Activated CD8-positive, alpha-beta memory T cell treated with anti-CD3 and anti-CD28 coated beads for 1 hour (primary cell): ENCODE measurements at regions not wholly inside any gene's neighbourhood (a gene's known extent, or its start where the extent isn't known, plus 50 kb on each side); places are given as distances from the start of the nearest gene placed in this dataset.

Experiments used
- DNase-seq, 2 donors: peaks; one replicate each; pipeline ENCODE4 v3.0.0-alpha.2; 2020; ENCODE audit warnings: low read depth in 1 of 2; ENCODE audit errors: extremely low read depth in 1 of 2

GRCh38 chr5:74429495-74429894 is 211.0 kb downstream of the ENC1 start:
- DNase-seq = no peak

GRCh38 chr5:74428876-74429275 is 211.7 kb downstream of the ENC1 start:
- no peak for DNase-seq

DNA sequence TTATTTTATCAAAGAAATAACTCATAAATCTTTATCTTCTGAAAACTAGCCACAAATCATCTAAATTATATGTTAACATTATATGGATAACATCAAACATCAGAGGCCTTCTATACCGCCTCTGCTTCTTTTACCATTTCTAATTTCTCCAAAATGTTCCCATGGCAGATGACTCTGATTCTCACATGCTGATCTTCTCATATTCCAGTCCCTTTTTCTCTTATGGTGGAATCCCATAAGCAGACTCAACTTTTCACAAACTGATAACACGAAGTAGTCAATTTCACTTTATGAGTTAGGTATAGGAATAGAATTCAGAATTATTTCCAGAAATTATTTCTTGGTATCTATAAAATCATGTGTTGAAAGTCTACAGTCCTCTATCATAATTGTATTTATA is 212.3 kb downstream of the ENC1 start:
- DNase-seq = no peak

DNA sequence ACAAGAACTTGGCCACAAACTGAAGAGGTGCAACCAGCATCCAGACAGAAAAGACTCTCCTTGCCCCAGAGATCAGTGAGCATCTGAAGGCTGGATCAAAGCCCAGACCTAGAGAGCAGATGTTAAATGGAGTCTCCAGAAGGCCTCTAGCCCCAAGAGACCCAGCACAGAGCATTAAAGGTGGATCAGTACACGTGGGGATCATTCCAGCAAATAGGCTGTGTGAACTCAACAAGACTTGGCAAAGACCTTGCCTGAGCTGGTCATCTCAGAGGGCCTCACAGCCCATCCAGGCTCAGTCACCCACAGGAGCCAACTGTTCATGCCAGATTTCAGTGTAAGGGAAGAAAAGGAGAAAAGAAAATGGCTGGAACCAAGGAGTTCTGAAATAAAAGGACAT is 214.0 kb downstream of the ENC1 start:
- no peak for DNase-seq

DNA sequence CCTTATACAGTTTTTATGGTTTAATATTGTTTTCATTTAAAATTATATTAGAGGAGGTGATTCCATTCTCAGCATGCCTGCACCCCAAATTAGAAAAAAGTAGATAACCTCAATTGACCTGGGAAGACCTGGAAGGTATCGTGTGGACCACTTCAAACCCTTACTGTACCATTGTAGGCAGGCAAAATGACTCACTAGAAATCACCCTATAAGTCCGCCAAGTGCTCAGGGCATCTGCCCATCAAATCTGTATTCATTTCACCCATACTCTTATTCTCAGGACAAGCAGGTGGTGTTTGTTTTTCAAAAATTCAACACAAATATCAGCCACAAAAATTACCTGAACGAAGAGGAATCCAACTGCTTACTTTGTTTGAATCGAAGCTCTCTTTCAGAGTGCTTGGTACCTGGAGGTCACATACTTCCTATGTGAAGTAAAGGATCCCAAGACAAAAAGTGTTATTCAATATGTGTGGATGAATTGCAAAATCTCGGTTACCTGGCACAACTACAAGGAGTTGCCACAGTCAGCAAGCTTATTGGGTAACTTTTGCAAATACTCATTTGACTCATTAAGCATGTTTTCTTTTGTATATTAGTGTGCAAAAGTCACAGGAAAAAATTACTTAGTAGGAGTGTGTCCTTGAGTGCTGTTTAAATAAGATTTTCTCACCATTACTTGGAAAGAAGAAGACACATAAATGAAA is 216.2 kb downstream of the ENC1 start:
- DNase-seq = no peak

- DNase-seq = no peak
Measured at GRCh38 chr5:74423383-74423782, 217.1 kb downstream of the ENC1 start.

DNA sequence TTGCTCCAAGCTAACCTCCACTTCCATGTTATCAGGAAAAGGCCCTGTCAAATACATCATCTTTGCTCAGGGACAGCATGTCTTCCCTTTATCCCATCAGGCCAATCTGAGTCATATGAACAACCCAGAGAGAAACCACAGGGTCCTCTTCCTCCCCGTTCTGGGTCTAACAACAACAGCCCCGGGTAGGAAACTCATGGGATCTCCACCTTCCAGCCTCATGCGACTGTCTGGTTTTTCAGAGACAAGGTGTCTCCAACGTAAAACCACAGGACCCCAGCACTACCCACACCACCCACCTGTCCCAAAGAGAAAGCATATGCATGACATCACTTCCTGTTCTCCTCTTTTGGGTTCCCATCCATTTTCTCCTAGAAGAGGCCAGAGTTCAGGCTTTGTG is 217.9 kb downstream of the ENC1 start:
- no peak for DNase-seq

DNA sequence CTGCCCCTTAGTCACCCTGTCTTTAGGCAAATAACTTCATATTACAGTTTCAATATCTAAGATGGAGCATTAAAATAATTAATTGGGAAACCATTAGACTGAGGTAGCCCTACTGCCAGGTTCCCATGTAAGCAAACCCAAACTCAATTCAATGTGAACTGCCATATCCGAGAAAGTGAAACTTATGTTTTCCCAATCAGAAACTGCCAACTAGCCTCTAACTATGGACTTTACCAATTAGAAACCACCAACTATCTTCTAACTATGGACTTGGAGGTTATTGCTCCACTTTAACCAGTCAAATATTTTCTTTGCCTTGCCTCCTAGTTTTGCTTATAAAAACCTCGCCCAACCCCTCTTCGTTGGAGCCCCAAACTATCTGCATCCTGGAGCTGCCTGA is 218.5 kb downstream of the ENC1 start:
- no peak for DNase-seq

GRCh38 chr5:74421377-74421776 is 219.2 kb downstream of the ENC1 start:
- no peak for DNase-seq

- DNase-seq = no peak
Measured at GRCh38 chr5:74420947-74421346, 219.6 kb downstream of the ENC1 start.

GRCh38 chr5:74420220-74420619 is 220.3 kb downstream of the ENC1 start:
- no peak for DNase-seq

GRCh38 chr5:74419468-74419867 is 221.1 kb downstream of the ENC1 start:
- no peak for DNase-seq

- DNase-seq = no peak
Measured at GRCh38 chr5:74418709-74419108, 221.8 kb downstream of the ENC1 start.

GRCh38 chr5:74418261-74418660 is 222.3 kb downstream of the ENC1 start:
- DNase-seq = no peak

- DNase-seq = no peak
Measured at GRCh38 chr5:74415695-74416102, 224.8 kb downstream of the ENC1 start.

GRCh38 chr5:74414228-74414627 is 226.3 kb downstream of the ENC1 start:
- no peak for DNase-seq

GRCh38 chr5:74413403-74414048 is 227.0 kb downstream of the ENC1 start:
- DNase-seq = no peak

DNA sequence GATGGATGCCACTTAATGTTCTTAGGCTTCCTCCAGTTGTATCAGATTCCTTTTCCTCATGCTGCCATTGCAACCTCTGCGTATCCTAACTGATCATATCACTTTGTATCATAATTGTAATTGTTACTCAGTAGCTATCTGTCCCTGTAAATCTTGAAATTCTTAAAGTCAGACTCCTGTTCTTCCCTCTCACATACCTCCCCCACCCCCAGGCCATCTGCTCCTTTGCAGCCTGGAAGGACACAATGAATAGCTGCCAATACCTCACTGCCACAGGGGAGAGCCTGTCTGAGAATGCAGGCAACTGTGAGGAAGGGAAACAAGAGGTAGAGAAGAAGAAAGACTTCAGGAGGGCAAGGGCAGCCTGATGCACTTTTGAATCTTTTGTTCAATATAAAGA is 228.5 kb downstream of the ENC1 start:
- DNase-seq = no peak

DNA sequence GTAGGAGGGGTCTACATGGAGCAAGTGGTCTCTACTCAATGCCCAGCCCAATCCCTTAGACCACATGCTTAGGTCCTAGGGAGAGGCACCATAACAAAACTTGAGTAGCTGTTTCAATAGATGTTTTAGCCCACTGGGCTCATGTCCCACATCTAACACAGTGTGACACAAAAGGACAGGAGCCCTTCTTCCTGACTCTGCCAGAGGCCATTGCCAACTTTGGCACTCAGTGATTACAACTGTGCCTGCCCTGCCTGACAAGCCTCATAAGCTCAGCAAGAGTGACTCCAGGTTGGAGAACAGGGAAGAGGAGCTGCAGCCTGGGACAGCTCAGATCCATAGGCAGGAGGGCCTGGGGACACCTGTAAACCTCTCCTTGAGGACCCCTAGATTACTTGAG is 230.8 kb downstream of the ENC1 start:
- no peak for DNase-seq

DNA sequence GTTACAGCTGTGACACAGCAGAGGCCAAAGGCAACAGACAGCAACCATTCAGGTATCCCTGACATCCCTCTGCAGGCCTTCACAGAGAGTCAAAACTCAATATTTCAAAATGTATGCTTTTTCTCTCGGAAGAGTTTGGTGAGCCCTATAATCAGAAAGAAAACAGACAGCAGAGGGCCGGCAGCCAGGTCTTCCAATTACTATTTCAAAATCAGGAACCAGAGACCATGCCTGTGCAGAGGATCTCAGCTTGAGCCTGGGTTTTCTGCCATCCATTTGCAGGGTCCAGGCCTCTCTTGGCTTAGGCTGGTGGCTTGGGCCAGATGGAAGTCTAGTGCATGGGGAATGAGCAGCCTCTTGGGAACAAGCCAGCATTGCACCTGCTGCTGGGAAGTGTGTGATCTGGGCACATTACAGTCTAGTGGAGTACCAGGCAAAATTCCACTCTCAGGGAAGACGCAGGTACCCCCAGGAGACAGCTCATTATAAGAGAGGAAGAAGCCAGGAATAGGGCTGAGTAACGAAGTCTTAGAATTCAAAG is 231.3 kb downstream of the ENC1 start:
- DNase-seq = no peak

DNA sequence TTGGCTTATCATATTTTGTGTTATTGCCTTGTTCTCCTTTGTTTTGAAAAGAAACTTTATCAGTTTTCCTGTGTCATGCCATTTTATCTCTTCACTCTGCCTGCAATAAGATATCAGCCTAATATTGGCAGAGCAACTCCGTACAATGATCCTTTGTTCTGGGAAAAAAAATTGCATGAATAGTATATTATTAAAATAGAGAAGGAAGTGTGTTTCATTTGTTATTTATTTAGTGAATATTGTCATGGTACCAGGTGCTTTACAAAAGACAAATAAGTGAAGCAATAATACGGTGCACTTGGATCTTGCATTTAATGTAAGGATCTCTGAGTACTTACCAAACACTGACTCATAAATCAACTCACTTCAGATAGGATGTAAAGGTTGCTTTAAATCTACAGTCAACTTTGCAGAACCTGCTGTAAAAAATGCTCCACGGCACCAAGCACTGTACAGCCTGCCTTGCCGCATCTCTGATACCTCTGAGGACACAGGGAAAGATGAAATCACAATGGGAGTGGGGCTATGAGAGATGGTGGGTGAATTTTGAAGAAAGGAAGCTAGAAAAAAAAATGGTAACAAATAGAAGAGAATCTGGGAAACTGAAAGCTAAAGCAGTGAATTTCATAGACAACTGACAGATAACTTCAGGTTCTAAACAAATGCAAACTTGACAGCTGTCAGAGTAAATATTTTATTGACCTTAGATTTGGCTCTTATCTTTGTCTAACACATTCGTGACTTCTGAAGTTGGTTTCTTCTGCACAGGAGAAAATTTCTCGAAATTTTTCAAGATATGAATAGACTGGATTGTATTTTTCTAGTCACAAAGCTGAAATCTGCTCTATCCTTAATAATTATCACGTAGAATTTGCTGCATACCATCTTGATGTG is 232.1 kb downstream of the ENC1 start:
- no peak for DNase-seq

- no peak for DNase-seq
Measured at GRCh38 chr5:74407701-74408100, 232.8 kb downstream of the ENC1 start.
